ENCODE measurements at regions not wholly inside any gene's neighbourhood (a gene's known extent, or its start where the extent isn't known, plus 50 kb on each side); places are given as distances from the start of the nearest gene placed in this dataset.

- BruUV-seq (replicated peaks): no TSS peak
- Histone ChIP-seq H3K27me3 (ENCODE audit: control insufficient read depth in 2 of 2, insufficient read depth in 2 of 2, low read length in 2 of 2) (no peaks in the 10 kb centered on the region), H2AFZ (ENCODE audit: low read depth, low read length) (no peak overlapping the region), H4K20me1 (replicated peaks; ENCODE audit: control insufficient read depth, extremely low read depth, insufficient read depth, low read length) (no peaks in the 10 kb centered on the region), H3K79me2 (ENCODE audit: control insufficient read depth, insufficient read depth, low read length) (no peaks in the 10 kb centered on the region), H3K9me1 (replicated peaks; ENCODE audit: control insufficient read depth, extremely low read depth, insufficient read depth, low read length) (no peaks in the 10 kb centered on the region), H3K36me3 (ENCODE audit: control insufficient read depth in 2 of 2, extremely low read depth in 1 of 2, insufficient read depth in 2 of 2, low read length in 2 of 2) (no peaks in the 10 kb centered on the region), H3K4me1 (ENCODE audit: control insufficient read depth, extremely low read depth, insufficient read depth, low read length) (no peaks in the 10 kb centered on the region), H3K4me2 (ENCODE audit: insufficient read depth, low read length) (no peak overlapping the region), H3K4me3 (replicated peaks in 1 of 3; ENCODE audit: insufficient read depth in 1 of 3, low read depth in 1 of 3, low read length in 3 of 3) (no peak overlapping the region), H3K27ac (ENCODE audit: insufficient read depth, low read depth, low read length) (no peak overlapping the region), H3K9ac (replicated peaks; ENCODE audit: extremely low read depth, insufficient read depth, low read length) (no peak overlapping the region), H3K9me3 (replicated peaks; ENCODE audit: control insufficient read depth, insufficient read depth, low read length) (no peaks in the 10 kb centered on the region)
- dilution Hi-C loops (cut with MboI; ENCODE audit: extremely low pct_ligation_motif_present, low sequenced_read_pairs) (no loop called here), intact Hi-C loops (cut with micrococcal nuclease) (no loop called here)
- DNase-seq (ENCODE audit: low read depth, low spot score) (no peak), FAIRE-seq (no peak)
- POLR2A ChIA-PET: no interaction called here
- CTCF ChIA-PET: no interaction called here
- TF ChIP-seq POLR2A (IDR thresholded peaks at IDR 0.05; ENCODE audit: low read depth, low read length) (no peak), EZH2 (IDR thresholded peaks at IDR 0.05; ENCODE audit: borderline replicate concordance, low read depth, low read length, severe bottlenecking) (no peak), GATA2 (IDR thresholded peaks at IDR 0.05; ENCODE audit: insufficient read depth, insufficient read length, low read depth, low read length) (no peak), POLR2AphosphoS5 (IDR thresholded peaks at IDR 0.05; ENCODE audit: insufficient read depth, low read depth, low read length) (no peak), MAX (IDR thresholded peaks at IDR 0.05; ENCODE audit: insufficient read depth, insufficient read length) (no peak), CTCF (IDR thresholded peaks at IDR 0.05; ENCODE audit: extremely low read depth in 1 of 2, insufficient read depth in 1 of 2, low read depth in 1 of 2, low read length in 2 of 2) (no peak), JUN (IDR thresholded peaks at IDR 0.05; ENCODE audit: borderline replicate concordance, insufficient read depth, insufficient read length, low read depth) (no peak), MYC (IDR thresholded peaks at IDR 0.05; ENCODE audit: low read depth, low read length) (no peak), FOS (IDR thresholded peaks at IDR 0.05; ENCODE audit: borderline replicate concordance, insufficient read depth, low read length) (no peak)
Measured at GRCh38 chr10:111804781-111805180, 378.8 kb downstream of the GPAM start.

All from endothelial cell of umbilical vein (primary cell).